AG04449 (cell line): ENCODE measurements at regions not wholly inside any gene's neighbourhood (a gene's known extent, or its start where the extent isn't known, plus 50 kb on each side); places are given as distances from the start of the nearest gene placed in this dataset.
A peak's percentile ranks its signal among the peaks of the same experiment; 100 is the strongest.
"Not testable (repeated sequence)": the region's sequence is repeated elsewhere in the genome, so short reads cannot be mapped to it uniquely, and the experiment has no call there.

Experiments used
- CTCF ChIA-PET: fragments of 350-600 bp; formaldehyde crosslinking; extraction: SDS; loops from one replicate; lab custom pipeline; 2021; ENCODE audit warnings: antibody characterized with exemption; lab: Yijun Ruan, JAX
- POLR2A ChIA-PET: fragments of 400-600, 350-600 bp; formaldehyde crosslinking; extraction: SDS; loops from one replicate; lab custom pipeline; 2020; ENCODE audit warnings: antibody characterized with exemption, inconsistent platforms; lab: Yijun Ruan, JAX
- DNase-seq: peaks from one replicate; pipeline ENCODE4 v3.0.0-alpha.2; 2010; ENCODE audit warnings: low read depth, low spot score
- H3K4me3 ChIP-seq: 2 replicates; pipeline ENCODE4 v1.5.1; 2011; ENCODE audit warnings: low read depth, mild to moderate bottlenecking, control low read depth, low read length
- TF ChIP-seq, protein P1 (sequence below): IDR thresholded peaks from one replicate; pipeline ENCODE4 v1.5.1; 2011; ENCODE audit warnings: mild to moderate bottlenecking, moderate library complexity, low read length, control low read depth, inconsistent platforms; ENCODE audit not compliant: insufficient read depth; ENCODE audit errors: missing control alignments

DNA sequence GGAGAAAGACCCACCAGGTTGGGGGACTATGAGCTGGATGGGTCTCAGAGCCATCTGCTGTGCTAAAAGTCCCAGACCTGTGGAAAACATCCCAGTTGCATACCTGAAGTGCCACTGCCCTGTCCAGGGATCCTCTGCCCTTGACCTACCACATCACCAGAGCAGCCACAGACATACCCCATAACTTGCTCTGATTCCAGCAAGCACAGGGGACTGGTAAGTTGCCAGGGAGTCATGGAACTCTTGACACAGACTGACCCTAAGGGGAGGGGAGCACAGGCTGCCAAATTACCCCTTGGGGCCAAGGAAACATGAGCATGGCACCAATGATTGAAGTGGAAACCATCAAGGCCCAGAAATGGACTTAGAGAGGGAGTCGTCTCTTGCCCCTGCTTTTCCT is 1335.1 kb upstream of the ALCAM start:
- no peak for DNase-seq
- TF ChIP-seq, protein P1, sequence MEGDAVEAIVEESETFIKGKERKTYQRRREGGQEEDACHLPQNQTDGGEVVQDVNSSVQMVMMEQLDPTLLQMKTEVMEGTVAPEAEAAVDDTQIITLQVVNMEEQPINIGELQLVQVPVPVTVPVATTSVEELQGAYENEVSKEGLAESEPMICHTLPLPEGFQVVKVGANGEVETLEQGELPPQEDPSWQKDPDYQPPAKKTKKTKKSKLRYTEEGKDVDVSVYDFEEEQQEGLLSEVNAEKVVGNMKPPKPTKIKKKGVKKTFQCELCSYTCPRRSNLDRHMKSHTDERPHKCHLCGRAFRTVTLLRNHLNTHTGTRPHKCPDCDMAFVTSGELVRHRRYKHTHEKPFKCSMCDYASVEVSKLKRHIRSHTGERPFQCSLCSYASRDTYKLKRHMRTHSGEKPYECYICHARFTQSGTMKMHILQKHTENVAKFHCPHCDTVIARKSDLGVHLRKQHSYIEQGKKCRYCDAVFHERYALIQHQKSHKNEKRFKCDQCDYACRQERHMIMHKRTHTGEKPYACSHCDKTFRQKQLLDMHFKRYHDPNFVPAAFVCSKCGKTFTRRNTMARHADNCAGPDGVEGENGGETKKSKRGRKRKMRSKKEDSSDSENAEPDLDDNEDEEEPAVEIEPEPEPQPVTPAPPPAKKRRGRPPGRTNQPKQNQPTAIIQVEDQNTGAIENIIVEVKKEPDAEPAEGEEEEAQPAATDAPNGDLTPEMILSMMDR = no peak
- no peak overlapping the region for H3K4me3 ChIP-seq
- POLR2A ChIA-PET = no interaction called here
- CTCF ChIA-PET = no interaction called here

DNA sequence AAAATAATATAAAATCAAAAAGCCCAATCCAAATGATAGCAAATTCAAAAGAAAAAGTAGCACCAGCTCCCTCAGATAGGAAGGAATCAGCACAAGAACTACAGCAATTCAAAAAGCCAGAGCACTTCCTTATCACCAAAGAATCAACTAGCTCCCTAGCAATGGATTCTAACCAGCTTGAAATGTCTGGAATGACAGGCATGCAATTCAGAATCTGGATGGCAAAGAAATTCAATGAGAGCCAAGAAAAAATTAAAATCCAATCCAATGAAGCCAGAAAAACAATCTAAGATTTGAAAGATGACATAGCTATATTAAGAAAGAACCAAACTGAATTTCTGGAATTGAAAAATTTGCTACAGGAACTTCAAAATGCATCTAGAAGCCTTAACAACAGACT is 1334.4 kb upstream of the ALCAM start:
- ChIA-PET POLR2A (no interaction called here), CTCF (no interaction called here)
- H3K4me3 ChIP-seq = no peak overlapping the region
- TF ChIP-seq, protein P1 = no peak
- DNase-seq = peak; percentile 28

DNA sequence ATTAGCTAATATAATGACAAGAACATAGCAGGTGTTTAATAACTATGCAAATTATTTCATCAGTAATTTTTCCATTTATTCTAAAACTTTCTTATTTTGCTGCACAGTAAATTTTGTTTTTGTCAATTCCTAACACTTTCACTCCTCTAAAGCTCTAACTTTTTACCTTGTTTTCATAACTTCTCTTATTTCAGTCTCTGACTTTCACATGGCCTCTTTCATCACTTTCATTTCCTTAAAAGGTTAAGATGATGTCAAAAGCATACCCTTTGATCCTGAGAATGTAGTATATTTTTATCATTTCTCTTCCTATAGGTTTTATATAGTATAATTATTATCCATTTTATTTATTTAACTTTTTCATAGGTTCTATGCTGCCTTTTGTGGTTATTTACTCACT is 1325.8 kb upstream of the ALCAM start:
- POLR2A ChIA-PET = no interaction called here
- DNase-seq = no peak
- TF ChIP-seq, protein P1 = no peak
- CTCF ChIA-PET = no interaction called here
- no peak overlapping the region for H3K4me3 ChIP-seq

DNA sequence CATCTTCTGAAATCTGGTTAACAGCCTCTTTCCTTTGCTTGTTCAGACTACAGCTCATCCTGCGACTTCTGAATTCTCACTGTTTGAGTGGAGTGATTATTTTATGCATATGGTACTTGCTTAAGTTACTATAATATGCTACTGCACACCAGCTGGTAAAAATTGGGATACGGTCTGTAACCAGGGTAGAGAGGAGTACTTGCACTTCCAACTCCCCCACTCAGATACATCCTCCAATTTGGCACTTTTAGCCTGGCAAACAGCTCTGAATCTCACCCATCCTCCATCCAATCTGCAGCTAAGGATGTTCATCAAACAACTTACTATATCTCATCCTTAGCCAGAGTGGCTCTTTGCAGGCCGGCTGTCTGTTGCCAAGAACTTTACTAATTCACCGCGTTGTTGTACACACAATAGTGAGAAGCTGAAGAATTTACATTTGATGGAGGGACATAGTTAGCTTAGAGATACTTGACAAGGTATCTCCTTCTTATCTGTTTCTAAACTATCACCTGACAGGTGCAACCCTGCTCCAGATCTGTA is 1323.6 kb upstream of the ALCAM start:
- DNase-seq, CTCF ChIA-PET, POLR2A ChIA-PET, H3K4me3 ChIP-seq: not testable (repeated sequence)

DNA sequence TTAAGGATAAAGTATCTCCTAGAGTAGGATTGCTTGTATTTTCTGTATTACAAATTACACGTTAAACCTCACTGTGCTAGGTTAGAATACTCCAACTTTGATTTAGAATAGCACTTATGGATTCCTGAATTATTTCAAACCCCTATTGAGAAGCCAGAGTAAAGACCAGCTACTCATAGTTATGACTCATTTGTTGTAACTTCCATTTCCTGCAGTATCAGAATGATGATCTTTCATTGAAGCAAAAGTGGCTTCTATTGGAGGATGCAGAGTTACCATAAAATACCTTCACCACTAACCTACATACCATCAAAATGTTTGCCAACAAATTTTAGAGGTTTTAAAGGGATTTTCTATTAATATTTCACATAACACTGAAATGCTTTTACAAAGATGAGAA is 1322.7 kb upstream of the ALCAM start:
- ChIA-PET POLR2A (no interaction called here), CTCF (no interaction called here)
- TF ChIP-seq, protein P1 = no peak
- no peak for DNase-seq
- no peak overlapping the region for H3K4me3 ChIP-seq

DNA sequence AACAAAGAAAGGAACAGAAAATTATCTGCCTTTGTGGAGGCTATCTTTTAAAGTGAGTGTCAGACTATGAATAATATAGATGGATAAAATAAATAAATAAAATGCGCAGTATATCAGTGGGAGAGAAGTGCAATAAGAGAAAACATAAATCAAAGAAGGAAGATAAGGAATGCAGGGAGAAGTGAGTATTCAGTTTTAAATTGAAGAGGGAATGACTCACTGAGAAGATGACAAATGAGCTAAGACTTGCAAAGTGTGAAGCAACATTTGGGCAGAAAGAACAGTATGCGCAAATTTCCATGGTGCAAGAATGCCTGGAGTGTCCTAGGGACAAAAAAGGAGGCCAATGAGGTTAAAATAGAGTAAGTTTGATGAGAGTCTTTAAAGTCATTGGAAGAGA is 1300.1 kb upstream of the ALCAM start:
- CTCF ChIA-PET = no interaction called here
- H3K4me3 ChIP-seq = no peak overlapping the region
- POLR2A ChIA-PET = no interaction called here
- TF ChIP-seq, protein P1 = no peak
- peak; percentile 12 for DNase-seq

DNA sequence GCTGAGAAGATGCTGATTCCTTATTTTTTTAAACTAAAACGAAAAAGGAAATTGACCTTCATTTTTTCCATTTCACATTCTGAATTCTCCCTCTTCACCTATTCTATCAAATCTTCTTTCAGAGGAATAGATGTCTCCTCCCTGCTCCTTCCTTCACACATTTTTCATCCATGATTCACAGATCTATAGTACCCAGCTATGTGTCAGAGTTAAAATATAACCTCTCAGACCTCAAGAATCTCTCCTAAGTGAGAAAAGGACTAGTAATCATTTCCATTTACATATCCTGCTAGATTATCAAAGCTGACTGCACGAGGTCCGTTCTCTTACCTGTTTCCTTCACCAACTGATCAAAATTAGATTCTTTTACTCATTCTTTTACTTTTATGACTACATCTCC is 1297.6 kb upstream of the ALCAM start:
- CTCF ChIA-PET = no interaction called here
- TF ChIP-seq, protein P1 = no peak
- POLR2A ChIA-PET = no interaction called here
- DNase-seq = no peak
- no peak overlapping the region for H3K4me3 ChIP-seq
